SKM-1 treated with dmso at 0.1 percent for 144 hours (cell line): ENCODE measurements at regions not wholly inside any gene's neighbourhood (a gene's known extent, or its start where the extent isn't known, plus 50 kb on each side); places are given as distances from the start of the nearest gene placed in this dataset.

Source experiments
- DNase-seq: peaks from one replicate; lab custom pipeline; 2025; ENCODE audit not compliant: unreplicated experiment; lab: John Stamatoyannopoulos, UW

GRCh38 chr20:52411611-52412010, 220.0 kb upstream of the ZFP64 start:
- DNase-seq: no peak

- DNase-seq: no peak
Measured at GRCh38 chr20:52410731-52411234, 219.2 kb upstream of the ZFP64 start.

GRCh38 chr20:52410182-52410647, 218.6 kb upstream of the ZFP64 start:
- DNase-seq: peak; percentile 52

- DNase-seq: peak; percentile 49
Measured at GRCh38 chr20:52405986-52406385, 214.4 kb upstream of the ZFP64 start.

GRCh38 chr20:52405417-52405816, 213.8 kb upstream of the ZFP64 start:
- peak; percentile 50 for DNase-seq

GRCh38 chr20:52404671-52405070, 213.1 kb upstream of the ZFP64 start:
- DNase-seq: no peak

- DNase-seq: no peak
Measured at GRCh38 chr20:52402950-52403349, 211.4 kb upstream of the ZFP64 start.

GRCh38 chr20:52402514-52402913, 210.9 kb upstream of the ZFP64 start:
- no peak for DNase-seq

GRCh38 chr20:52401431-52401830, 209.9 kb upstream of the ZFP64 start:
- DNase-seq: no peak

- no peak for DNase-seq
Measured at GRCh38 chr20:52399352-52399751, 207.8 kb upstream of the ZFP64 start.

- DNase-seq: no peak
Measured at GRCh38 chr20:52389606-52390005, 198.0 kb upstream of the ZFP64 start.

- no peak for DNase-seq
Measured at GRCh38 chr20:52383995-52384621, 192.5 kb upstream of the ZFP64 start.

GRCh38 chr20:52382933-52383332, 191.4 kb upstream of the ZFP64 start:
- DNase-seq: no peak

GRCh38 chr20:52379723-52380336, 188.3 kb upstream of the ZFP64 start:
- DNase-seq: no peak

- DNase-seq: no peak
Measured at GRCh38 chr20:52372169-52372568, 180.6 kb upstream of the ZFP64 start.

- DNase-seq: no peak
Measured at GRCh38 chr20:52365688-52366087, 174.1 kb upstream of the ZFP64 start.

- no peak for DNase-seq
Measured at GRCh38 chr20:52364405-52364804, 172.8 kb upstream of the ZFP64 start.

- DNase-seq: no peak
Measured at GRCh38 chr20:52361650-52362049, 170.1 kb upstream of the ZFP64 start.

GRCh38 chr20:52349806-52350205, 158.2 kb upstream of the ZFP64 start:
- DNase-seq: no peak

- no peak for DNase-seq
Measured at GRCh38 chr20:52348434-52348833, 156.9 kb upstream of the ZFP64 start.

- no peak for DNase-seq
Measured at GRCh38 chr20:52346797-52347196, 155.2 kb upstream of the ZFP64 start.

GRCh38 chr20:52342913-52343312, 151.3 kb upstream of the ZFP64 start:
- no peak for DNase-seq
